T-helper 1 cell (primary cell): ENCODE measurements at regions not wholly inside any gene's neighbourhood (a gene's known extent, or its start where the extent isn't known, plus 50 kb on each side); places are given as distances from the start of the nearest gene placed in this dataset.
"Not testable (repeated sequence)": the region's sequence is repeated elsewhere in the genome, so short reads cannot be mapped to it uniquely, and the experiment has no call there.

Experiments used
- DNase-seq, 5 donors: peaks; one replicate each; pipeline ENCODE4 v3.0.0-alpha.2; 2012 to 2020

- DNase-seq: no peak
Measured at GRCh38 chr7:10646194-10646593, 327.5 kb upstream of the PHF14 start.

- no peak for DNase-seq
Measured at GRCh38 chr7:10648289-10648688, 325.4 kb upstream of the PHF14 start.

GRCh38 chr7:10649120-10649519 lies 324.6 kb upstream of the PHF14 start:
- DNase-seq: not testable (repeated sequence)

GRCh38 chr7:10655031-10655430 lies 318.6 kb upstream of the PHF14 start:
- no peak for DNase-seq

GRCh38 chr7:10657201-10657600 lies 316.5 kb upstream of the PHF14 start:
- no peak for DNase-seq

- no peak for DNase-seq
Measured at GRCh38 chr7:10657837-10658236, 315.8 kb upstream of the PHF14 start.

GRCh38 chr7:10662491-10662890 lies 311.2 kb upstream of the PHF14 start:
- DNase-seq: no peak

GRCh38 chr7:10662982-10663884 lies 310.4 kb upstream of the PHF14 start:
- no peak for DNase-seq

GRCh38 chr7:10672186-10672585 lies 301.5 kb upstream of the PHF14 start:
- no peak for DNase-seq

GRCh38 chr7:10677211-10677610 lies 296.5 kb upstream of the PHF14 start:
- no peak for DNase-seq

GRCh38 chr7:10677668-10678232 lies 295.9 kb upstream of the PHF14 start:
- no peak for DNase-seq

- DNase-seq: no peak
Measured at GRCh38 chr7:10684606-10685005, 289.1 kb upstream of the PHF14 start.

- DNase-seq: no peak
Measured at GRCh38 chr7:10685040-10685439, 288.6 kb upstream of the PHF14 start.

- DNase-seq: no peak
Measured at GRCh38 chr7:10688544-10688943, 285.1 kb upstream of the PHF14 start.

- DNase-seq: no peak
Measured at GRCh38 chr7:10696064-10696463, 277.6 kb upstream of the PHF14 start.

- no peak for DNase-seq
Measured at GRCh38 chr7:10703059-10703458, 270.6 kb upstream of the PHF14 start.

- no peak for DNase-seq
Measured at GRCh38 chr7:10703981-10704380, 269.7 kb upstream of the PHF14 start.

- no peak for DNase-seq
Measured at GRCh38 chr7:10704653-10705052, 269.0 kb upstream of the PHF14 start.

GRCh38 chr7:10706875-10707493 lies 266.7 kb upstream of the PHF14 start:
- no peak for DNase-seq

- DNase-seq: no peak
Measured at GRCh38 chr7:10707519-10707918, 266.2 kb upstream of the PHF14 start.

GRCh38 chr7:10708447-10708846 lies 265.2 kb upstream of the PHF14 start:
- DNase-seq: no peak

- no peak for DNase-seq
Measured at GRCh38 chr7:10718768-10719167, 254.9 kb upstream of the PHF14 start.

- no peak for DNase-seq
Measured at GRCh38 chr7:10720042-10720441, 253.6 kb upstream of the PHF14 start.

GRCh38 chr7:10721289-10721688 lies 252.4 kb upstream of the PHF14 start:
- no peak for DNase-seq
